NCI-H146 treated with DMSO at 0.1 percent for 48 hours (cell line): ENCODE measurements at regions not wholly inside any gene's neighbourhood (a gene's known extent, or its start where the extent isn't known, plus 50 kb on each side); places are given as distances from the start of the nearest gene placed in this dataset.
A peak's percentile ranks its signal among the peaks of the same experiment; 100 is the strongest.
"Not testable (repeated sequence)": the region's sequence is repeated elsewhere in the genome, so short reads cannot be mapped to it uniquely, and the experiment has no call there.

Experiments
- DNase-seq: peaks from one replicate; lab custom pipeline; 2025; ENCODE audit not compliant: unreplicated experiment; lab: John Stamatoyannopoulos, UW

GRCh38 chr3:127420829-127421228 lies 133.0 kb upstream of the PRR20G start:
- no peak for DNase-seq

DNA sequence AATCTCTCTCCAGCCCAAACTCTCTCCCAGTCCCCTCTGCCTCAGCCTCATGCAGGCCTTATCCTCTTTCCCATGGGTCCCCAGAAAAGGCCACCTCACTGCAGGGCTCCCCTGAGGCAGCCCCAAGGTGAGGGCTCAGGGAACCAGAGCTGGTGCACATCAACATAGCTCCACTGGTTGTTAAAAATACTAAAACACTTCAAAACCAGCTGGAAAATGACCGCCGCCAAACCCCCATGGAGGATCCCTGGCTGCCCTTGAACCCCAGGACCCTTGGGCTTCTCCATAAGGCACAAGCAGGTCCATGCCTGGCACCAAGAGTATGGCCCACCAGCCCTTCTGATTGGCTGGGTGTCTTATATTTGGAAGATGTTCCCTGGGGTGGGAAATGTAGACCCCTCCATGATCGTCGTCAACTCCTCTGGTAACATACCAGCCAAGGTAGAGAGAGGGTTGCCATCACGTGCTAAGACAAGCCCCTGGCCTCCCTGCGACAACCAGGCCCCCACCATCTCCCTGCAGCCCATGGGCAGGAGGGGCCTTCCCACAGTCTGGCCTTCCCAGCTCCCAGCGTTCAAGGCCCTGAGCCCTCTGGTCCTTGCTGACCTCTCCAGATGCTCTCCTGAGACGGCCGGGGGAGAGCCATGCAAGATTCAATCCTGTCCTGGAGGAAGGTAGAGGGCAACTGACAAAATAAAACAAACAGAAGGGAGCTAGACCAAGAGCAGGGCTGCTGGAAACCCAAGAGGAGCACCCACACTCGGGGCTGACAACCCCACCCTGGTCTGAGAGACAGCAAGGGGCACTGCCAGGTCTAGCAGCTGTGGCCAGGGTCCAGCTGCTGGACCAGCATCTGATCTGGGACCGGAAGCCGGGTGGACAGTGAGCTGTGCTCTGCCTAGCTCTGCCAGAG lies 132.1 kb upstream of the PRR20G start:
- DNase-seq: no peak

- no peak for DNase-seq
These were observed 131.3 kb upstream of the PRR20G start for GRCh38 chr3:127419182-127419581.

DNA sequence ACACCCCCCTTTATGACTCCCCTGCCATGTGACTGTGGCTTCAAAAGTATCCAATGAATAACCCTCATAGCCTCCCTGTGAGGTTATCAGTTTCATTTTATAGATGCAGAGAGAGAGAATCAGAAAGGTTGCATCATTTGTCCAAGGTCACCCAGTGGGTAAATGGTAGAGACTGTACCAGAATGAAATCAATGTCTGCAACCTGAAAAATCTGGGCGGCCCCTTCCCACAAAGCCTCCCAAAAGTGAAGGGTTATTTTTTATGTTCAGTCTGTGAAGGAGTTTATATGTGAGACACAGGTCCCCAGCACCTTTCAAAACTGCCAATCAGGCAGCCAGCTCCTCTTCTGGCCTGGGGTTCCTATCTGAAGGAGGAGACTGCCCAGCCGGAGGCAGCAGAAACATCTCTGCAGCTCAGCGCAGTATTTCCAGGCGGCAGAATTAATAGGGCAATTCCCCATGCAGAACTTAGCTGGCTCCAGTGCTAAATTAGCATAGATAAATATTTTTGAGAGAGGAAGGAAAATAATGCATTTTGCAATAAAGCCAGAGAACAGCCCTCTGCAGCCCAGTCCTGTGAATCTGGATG lies 130.8 kb upstream of the PRR20G start:
- DNase-seq: no peak

DNA sequence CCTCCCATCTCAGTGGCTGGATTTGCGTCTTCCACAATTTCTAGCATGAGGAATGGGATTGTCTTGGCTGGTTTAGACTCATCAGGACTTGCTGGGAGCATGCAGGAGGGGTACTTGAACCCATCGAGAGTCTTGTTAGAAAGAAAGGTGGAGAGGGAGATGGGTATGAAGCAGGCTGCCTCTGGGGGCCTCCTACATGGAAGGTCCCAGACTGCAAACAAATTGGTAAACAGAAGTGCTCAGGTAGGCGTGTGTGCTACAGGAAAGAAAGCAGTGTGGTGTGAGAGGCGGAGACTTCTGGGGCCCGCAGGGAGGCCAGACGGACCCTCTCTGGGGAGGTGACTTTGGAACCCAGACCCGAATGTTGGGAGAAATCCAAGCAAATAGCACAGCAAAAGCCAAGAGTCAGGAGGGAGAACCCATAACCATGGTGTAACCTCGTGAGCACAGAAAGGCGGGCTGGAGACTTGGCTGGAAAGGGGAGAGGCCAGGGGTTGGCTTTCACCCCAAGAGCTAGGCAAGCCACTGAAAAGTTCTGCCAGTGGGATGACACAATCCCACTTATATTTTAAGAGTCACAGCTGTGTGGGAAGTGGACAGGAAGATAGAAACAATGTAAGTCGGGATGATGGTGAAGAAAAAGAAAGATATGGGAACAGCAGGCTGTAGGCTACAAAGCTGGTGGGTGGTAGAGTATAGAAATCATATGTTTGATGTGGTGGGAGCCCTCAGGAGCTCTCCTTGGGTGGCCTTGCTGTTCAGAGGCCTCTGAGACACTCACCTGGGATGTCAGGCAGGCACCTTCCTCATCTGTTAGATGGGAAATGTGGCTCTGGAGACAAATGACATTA lies 130.1 kb upstream of the PRR20G start:
- DNase-seq: no peak

- DNase-seq: no peak
These were observed 126.0 kb upstream of the PRR20G start for GRCh38 chr3:127413871-127414270.

DNA sequence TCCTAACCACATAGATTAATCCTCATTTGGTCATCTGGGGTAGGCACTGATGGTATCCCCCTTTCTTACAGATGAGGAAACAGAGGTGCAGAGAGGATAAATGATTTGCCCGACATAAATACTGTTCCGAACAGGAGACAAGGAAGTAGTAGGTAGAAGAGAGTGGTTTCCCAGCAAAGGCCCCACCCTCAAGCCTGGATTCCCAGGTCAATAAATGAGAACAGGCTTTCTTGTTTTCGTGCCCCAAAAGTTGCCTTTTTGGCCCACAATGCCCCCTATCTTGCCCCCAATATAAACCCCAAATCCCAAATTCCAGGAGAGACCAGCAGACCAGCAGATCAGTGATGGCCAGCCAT lies 125.5 kb upstream of the PRR20G start:
- no peak for DNase-seq

- DNase-seq: no peak
These were observed 124.9 kb upstream of the PRR20G start for GRCh38 chr3:127412578-127413317.

- DNase-seq: not testable (repeated sequence)
These were observed 124.0 kb upstream of the PRR20G start for GRCh38 chr3:127411875-127412274.

- DNase-seq: peak; percentile 19
These were observed 123.4 kb upstream of the PRR20G start for GRCh38 chr3:127411083-127411727.

- no peak for DNase-seq
These were observed 122.8 kb upstream of the PRR20G start for GRCh38 chr3:127410678-127411077.

- DNase-seq: no peak
These were observed 122.3 kb upstream of the PRR20G start for GRCh38 chr3:127410137-127410488.

DNA sequence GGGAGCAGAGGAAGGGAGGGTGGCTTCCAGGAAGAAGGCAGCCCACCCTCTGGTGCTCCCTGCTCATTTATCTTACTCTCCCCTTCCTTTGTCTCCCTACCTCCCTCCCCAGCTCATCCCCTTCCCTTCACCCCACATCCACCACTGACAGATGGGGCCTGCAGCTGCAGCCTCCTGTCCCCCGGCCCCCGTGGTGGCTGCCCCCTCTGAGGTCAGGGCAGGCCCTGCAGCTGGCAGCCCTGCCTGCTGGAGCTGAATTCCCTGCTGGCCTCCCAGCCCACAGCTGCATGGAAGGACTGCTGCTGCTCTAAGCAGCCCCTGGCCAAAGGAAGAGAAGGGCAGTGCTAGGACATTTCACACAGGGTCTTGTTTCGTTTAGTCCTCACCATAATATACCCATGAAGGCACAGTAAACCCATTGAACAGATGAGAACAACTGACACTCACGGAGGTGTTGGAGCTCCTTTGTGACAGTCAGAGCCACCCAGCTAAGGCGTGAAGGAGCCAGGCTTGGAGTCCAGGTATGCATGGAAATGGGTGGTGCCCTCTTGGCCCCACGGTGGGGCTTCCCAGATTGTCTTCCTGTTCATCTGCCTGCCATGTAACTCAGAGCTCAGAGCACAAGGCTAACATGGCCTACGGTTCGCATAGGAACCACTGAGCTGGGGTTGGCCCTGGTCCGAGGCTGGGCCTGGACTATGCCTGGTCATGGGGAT lies 121.7 kb upstream of the PRR20G start:
- DNase-seq: no peak

GRCh38 chr3:127408684-127409420 lies 121.0 kb upstream of the PRR20G start:
- DNase-seq: peak; percentile 32

- DNase-seq: no peak
These were observed 120.3 kb upstream of the PRR20G start for GRCh38 chr3:127408022-127408683.

DNA sequence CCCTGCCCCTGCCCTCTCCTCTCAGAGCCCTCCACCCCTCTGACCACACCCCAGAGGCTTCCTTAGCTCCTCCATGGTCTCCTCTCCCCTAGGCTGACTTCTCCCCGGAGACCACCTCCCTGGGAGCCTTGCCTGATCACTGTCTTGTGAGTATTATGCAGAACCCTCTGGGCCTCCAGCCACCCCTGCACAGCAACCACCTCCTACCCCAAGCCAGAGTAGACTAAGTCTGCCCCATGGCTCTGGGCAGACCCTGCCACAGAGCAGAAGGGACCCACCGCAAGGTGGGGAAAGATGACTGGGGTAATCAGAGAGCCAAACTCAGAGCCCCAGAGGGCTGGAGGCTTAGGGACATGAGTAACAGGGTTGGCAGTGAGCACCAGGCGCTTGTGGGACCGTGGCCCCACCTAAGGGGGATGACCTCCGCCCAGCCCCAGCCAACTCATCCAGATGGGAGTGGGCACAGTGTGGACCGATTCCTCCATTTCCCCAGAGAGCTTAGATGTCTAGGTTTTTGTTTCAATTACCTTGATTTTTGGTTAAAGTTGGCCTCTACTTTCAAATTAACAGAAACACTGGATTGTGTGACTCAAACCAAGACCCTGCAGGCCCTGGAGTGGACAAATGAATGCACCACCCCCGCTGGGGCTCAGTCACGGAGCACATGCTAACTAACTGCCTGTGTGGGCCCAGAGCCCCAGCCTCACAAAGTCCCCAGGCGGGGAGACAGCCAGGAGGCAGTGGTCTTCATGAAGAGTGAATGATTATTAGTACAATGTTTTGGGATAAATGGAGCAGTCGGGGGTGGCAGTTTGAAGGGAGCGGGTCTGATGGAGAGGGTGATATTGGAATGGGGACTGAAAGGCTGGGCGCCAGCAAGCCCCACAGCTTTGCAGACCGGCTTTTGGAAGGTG lies 119.4 kb upstream of the PRR20G start:
- DNase-seq: no peak

DNA sequence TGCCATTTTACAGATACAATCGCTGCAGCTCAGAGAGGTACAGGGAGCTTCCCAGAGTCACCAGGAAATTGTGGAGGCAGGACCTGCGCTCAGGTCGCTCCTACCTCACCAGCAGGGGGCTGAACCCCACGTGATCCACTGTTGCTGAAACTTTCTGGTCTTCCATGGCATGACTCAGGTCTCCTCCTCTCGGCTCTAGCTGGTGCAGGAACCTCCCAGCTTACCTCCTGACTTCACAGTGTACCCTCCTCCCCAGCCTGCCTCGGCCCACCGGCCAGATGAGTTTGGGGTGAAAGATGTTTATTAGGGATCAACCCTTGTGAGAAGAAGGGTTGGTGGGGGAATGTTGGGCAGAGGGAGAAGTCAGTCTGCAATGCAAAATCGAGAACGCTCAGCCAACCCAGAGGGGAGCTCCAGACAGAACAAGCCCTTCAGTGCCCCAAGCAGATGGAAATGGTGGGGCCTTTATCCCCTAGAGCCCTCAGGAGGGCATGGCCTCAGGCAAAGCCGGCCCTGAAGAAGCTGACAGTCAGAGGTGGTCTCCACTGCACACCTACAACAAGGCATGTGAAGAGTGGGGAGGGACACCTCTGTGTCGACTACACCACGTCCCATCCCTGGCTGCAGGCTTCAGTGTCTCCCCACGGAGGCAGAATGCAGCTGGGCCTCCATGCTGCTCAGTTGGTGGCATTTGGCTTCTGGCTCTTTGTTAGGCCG lies 118.6 kb upstream of the PRR20G start:
- DNase-seq: no peak
